Kidney (tissue), 13 donors: ENCODE measurements at regions not wholly inside any gene's neighbourhood (a gene's known extent, or its start where the extent isn't known, plus 50 kb on each side); places are given as distances from the start of the nearest gene placed in this dataset.
A peak's percentile ranks its signal among the peaks of the same experiment; 100 is the strongest.

ENCODE experiments used
- DNase-seq, 5 donors: peaks; one replicate each; pipeline ENCODE4 v3.0.0-alpha.2; 2013 to 2020
- FAIRE-seq: peaks from 2 replicates; lab custom pipeline; 2012; peaks lifted over from hg19 to GRCh38; lab: Jason Lieb, UNC
- H3K27ac ChIP-seq, 2 donors: one replicate each; pipeline ENCODE4 v1.7.0; 2013; ENCODE audit warnings: low read depth in 2 of 2, low read length in 2 of 2, inconsistent platforms in 1 of 2
- H3K27me3 ChIP-seq: one replicate; pipeline ENCODE4 v1.7.1; 2013; ENCODE audit warnings: low read length, inconsistent platforms; ENCODE audit not compliant: control insufficient read depth, insufficient read depth
- H3K36me3 ChIP-seq, 3 donors: one replicate each; pipeline versions ENCODE4 v1.7.0 to v1.7.1; 2013; ENCODE audit warnings: low read length in 3 of 3, control low read depth in 1 of 3, inconsistent platforms in 1 of 3; ENCODE audit not compliant: insufficient read depth in 3 of 3, control insufficient read depth in 2 of 3
- H3K4me1 ChIP-seq, 3 donors: one replicate each; pipeline versions ENCODE4 v1.7.0 to v1.7.1; 2013; ENCODE audit warnings: low read length in 3 of 3, inconsistent platforms in 1 of 3, low read depth in 1 of 3; ENCODE audit not compliant: control insufficient read depth in 2 of 3, insufficient read depth in 2 of 3
- H3K4me3 ChIP-seq, 3 donors: one replicate each; pipeline versions ENCODE4 v1.7.0 to v1.8.1; 2013; ENCODE audit warnings: low read length in 3 of 3, control low read depth in 1 of 3, inconsistent platforms in 1 of 3
- H3K9ac ChIP-seq, 3 donors: one replicate each; pipeline versions ENCODE4 v1.7.0 to v1.7.1; 2013; ENCODE audit warnings: low read length in 3 of 3, control low read depth in 1 of 3, inconsistent platforms in 1 of 3
- H3K9me3 ChIP-seq, 3 donors: one replicate each; pipeline versions ENCODE4 v1.7.0 to v1.7.1; 2013; ENCODE audit warnings: low read length in 3 of 3, control low read depth in 1 of 3, inconsistent platforms in 1 of 3; ENCODE audit not compliant: control insufficient read depth in 2 of 3, insufficient read depth in 1 of 3
- CTCF ChIP-seq: IDR thresholded peaks from 3 replicates; pipeline ENCODE4 v1.5.1; 2012; ENCODE audit warnings: mild to moderate bottlenecking, moderate library complexity, borderline replicate concordance; ENCODE audit not compliant: insufficient read depth; ENCODE audit errors: extremely low read depth
- intact Hi-C: fragments of 100-400 bp; cut with DNase I; formaldehyde crosslinking; loops from one replicate; pipeline ENCODE4 v1.11.1; 2022
- donor health status: control.
- donor health status: control.
- donor health status: control.
- donor health status: control.
- donor health status: control.
- donor health status: DM: yes; HTN: yes; CAD: no.
- donor health status: Normal renal cell carcinoma (clear cell type).

- TF ChIP-seq CTCF: peak; percentile 29
- no peak overlapping the region for H3K27ac ChIP-seq
- H3K9me3 ChIP-seq: no peaks in the 10 kb centered on the region
- FAIRE-seq (no peak), DNase-seq (peak in 4 of 5 donors; percentile 41 to 69 (median 56))
- intact Hi-C loops: no loop called here
- H3K36me3 ChIP-seq: no peaks in the 10 kb centered on the region
- H3K4me1 ChIP-seq: no peaks in the 10 kb centered on the region
- no peak overlapping the region for H3K4me3 ChIP-seq
- no peaks in the 10 kb centered on the region for H3K27me3 ChIP-seq
- no peak overlapping the region for H3K9ac ChIP-seq
Observed at GRCh38 chr18:78659748-78660147, 319.9 kb upstream of the SALL3 start.

GRCh38 chr18:78660311-78660710 is 319.3 kb upstream of the SALL3 start:
- Histone ChIP-seq H3K9ac (no peak overlapping the region), H3K27me3 (no peaks in the 10 kb centered on the region), H3K36me3 (no peaks in the 10 kb centered on the region), H3K4me3 (no peak overlapping the region), H3K27ac (no peak overlapping the region), H3K4me1 (no peaks in the 10 kb centered on the region), H3K9me3 (no peaks in the 10 kb centered on the region)
- no peak for TF ChIP-seq CTCF
- DNase-seq: no peak
- intact Hi-C loops: no loop called here
- no peak for FAIRE-seq

GRCh38 chr18:78661316-78661715 is 318.3 kb upstream of the SALL3 start:
- no peak overlapping the region for H3K27ac ChIP-seq
- H3K4me3 ChIP-seq: no peak overlapping the region
- no peaks in the 10 kb centered on the region for H3K27me3 ChIP-seq
- no peaks in the 10 kb centered on the region for H3K36me3 ChIP-seq
- H3K4me1 ChIP-seq: no peaks in the 10 kb centered on the region
- H3K9me3 ChIP-seq: no peaks in the 10 kb centered on the region
- intact Hi-C loops: no loop called here
- no peak overlapping the region for H3K9ac ChIP-seq
- no peak for TF ChIP-seq CTCF
- DNase-seq (no peak), FAIRE-seq (no peak)

GRCh38 chr18:78662879-78663278 is 316.7 kb upstream of the SALL3 start:
- Histone ChIP-seq H3K27me3 (no peaks in the 10 kb centered on the region), H3K4me3 (no peak overlapping the region), H3K9me3 (no peaks in the 10 kb centered on the region), H3K36me3 (no peaks in the 10 kb centered on the region), H3K4me1 (no peaks in the 10 kb centered on the region), H3K9ac (no peak overlapping the region), H3K27ac (no peak overlapping the region)
- DNase-seq (no peak), FAIRE-seq (no peak)
- intact Hi-C loops: no loop called here
- TF ChIP-seq CTCF: no peak
